ENCODE measurements at regions not wholly inside any gene's neighbourhood (a gene's known extent, or its start where the extent isn't known, plus 50 kb on each side); places are given as distances from the start of the nearest gene placed in this dataset.

DNA sequence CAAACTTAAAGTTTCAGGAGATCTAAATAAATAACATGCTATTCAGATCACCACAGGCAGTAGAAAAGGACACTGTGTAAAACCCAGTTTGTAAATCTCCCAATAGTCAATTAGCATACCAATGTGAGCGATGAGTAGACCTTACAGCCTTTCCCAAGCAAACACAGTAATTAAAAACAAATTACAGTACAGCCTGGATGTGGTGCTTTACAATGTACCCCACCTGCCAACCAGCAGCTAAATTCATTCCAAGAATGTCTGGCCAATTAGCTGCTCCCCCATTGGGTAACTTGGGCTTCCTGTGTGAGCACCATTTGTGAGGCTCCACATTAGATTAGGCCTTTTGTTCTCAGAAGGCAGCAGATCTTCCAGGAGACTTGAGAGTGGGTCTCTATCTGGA, 635.0 kb downstream of the TBL1XR1 start:
- DNase-seq (ENCODE audit: low read depth) = no peak

DNA sequence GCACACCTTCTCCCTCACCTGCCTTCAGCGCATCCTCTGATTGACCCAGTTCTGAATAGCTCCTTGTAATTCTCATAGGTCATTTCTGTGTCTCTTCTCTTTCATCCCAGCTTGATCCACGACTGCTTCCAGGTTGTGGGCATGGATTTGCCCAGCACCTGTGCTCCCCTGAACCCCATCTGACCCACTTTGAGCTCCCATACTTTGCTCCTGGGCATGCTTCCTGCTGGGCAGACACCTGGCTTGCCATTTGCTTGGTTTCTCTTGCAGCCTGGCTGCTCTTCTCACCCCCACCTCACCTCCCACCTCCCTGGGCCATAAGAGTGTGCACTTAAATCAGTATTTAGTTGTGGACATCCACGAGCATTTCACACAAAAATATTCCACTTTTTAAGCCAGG, 635.5 kb downstream of the TBL1XR1 start:
- no peak for DNase-seq (ENCODE audit: low read depth)

DNA sequence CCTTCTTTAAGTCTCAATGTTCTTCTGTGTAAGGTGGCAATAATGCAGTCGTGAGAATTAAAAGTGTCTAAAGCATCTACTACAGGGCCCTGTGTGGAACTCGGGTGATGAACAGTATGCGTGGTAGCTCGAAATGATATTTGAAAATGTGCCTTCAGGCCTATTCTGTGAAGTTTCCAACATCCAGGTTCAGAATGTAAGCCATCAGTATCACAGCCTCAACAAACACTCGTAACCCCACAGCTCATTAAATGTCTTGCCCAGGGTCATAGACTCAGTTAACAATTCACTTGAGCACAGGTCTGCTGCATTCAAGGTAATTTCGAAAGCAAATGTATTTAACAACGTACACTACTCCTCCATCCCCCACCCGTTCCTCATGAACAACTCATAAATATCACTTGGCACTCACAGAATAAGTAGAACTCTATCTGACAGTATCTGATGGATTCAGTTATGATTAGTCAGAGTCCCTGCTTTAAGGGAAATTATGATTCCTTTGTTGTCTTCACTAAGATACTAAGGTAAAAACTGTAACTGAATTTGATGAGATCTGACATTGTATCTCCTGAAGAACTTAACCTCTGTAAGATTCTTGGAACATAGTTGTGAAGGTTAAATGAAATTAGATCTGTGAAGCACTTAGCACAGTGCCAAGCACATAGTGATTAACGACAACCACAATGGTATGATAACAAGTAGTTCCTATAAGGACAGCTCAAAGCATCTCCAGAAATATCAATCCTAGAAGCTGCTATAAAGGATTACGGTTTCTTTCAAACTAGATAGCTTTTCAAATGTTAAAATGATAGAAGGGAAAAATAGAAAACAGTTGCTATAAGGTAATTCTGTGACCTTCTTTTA, 642.3 kb downstream of the TBL1XR1 start:
- DNase-seq (ENCODE audit: low read depth) = peak; percentile 7

DNA sequence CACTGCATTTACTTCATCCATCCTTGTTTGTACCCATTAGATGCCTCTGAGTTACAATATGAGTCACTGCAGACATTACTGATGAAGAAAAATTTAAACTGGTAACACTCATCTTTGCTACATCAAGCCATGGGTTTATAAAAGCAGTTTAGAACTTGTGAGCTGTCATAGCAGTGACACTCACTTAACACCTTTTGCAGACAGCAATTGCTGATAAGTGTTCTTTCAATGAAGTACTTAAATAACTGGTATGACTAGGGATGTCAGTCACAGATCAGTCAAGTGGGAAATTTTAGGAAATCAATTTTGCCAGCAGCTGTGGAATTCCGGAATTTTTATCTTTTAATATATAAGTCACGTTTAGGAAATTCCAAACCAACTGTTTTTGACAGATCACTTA, 643.0 kb downstream of the TBL1XR1 start:
- no peak for DNase-seq (ENCODE audit: low read depth)

DNA sequence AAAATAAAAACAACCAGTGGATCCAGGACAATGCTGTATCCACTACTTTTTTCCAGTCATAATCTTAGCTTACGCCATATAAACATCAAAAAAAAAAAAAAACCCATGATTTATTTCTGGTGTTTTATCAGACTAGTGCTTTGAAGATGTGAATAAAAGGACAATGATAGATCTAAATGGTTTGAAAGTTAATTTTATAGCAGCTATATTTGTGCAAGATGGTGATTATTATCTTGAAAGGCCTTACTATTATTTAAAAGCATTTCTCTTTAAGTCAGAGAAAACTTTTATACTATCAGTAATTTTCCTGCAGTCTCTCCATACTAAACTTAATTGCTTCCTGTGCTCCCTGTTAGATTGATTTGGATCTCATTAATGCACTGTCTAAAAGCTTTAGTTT, 670.3 kb downstream of the TBL1XR1 start:
- no peak for DNase-seq (ENCODE audit: low read depth)

DNA sequence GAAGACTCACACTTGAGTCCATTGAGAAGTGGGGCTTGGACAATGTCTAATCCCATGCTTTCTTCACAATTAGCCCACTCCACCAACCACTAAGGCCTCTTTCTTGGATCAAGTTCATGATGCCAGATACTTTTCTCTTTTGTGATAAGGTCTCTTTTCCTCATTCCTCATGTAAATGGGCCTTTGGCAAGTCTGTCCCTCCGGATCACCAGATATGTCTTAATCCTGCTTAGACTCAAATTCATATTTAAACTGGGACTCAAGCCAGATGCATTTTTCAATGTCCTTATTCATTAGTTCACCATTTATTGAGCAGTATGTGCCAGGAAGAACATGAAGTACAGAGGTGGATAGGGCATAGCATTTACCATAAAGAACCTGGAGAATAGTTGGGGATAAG, 671.1 kb downstream of the TBL1XR1 start:
- DNase-seq (ENCODE audit: low read depth) = no peak

DNA sequence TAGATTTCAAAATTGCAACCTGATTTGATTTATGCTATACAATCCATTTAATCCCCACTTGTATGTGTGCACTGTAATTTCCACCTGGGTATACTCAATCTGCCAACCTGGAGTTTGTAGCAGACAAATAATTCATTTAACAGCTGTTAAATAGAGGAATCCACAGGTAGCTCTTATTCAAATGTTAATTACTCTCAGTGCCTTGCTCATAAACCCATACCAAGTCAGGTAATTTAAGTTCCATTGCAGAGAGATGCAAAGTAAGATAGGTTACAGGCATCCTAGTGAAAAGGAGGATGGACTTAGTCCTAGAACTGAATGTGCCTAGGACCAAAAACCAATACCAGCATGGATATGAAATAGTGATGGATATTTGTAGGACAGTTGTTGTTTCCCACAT, 674.2 kb downstream of the TBL1XR1 start:
- no peak for DNase-seq (ENCODE audit: low read depth)

DNA sequence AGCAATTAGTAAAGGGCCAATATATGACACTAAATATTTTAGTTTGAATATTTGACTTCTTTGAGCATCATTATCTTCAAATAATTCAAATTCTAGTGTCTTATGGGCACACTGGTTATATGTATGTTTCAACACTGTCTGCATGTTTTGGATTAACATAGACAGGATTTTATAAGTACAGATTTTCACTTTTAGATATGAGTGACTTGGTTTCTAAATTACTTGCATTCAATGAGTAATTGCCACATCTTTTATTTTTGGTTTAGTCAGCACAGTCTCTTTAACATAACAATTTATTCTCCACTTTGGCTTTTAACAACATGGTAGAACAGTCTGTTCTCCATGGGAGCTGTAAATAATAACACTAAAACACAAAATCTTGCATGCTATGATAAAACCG, 674.8 kb downstream of the TBL1XR1 start:
- no peak for DNase-seq (ENCODE audit: low read depth)

DNA sequence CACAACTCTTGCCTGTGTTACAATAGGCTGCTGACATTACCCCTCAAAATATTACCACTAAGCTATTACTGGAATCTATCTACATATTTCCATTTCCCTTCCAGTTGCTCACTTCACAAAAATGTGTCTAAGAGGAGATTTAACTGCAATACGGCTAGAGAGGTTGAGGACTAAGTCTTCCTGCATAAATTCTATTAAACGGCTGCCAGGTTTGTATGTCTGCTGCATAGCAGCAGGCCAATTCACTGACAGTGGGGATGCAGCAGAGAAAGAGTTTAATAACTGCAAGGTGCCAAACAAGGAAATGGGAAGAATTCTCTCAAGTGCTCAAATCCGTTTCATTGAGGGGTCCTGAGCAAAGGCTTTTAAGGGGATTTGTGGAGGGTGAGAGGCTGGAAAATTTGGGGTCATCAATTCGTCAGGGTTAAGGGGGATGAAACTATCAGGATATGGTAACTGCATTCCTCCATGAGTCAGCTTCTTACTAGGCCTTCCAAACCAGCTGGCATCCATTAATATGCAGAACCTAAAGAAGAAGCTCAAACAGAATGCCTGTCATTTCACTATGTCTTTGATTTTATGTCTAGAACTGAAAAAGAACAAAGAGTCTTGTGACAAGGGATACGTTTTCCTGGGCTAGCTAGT, 675.6 kb downstream of the TBL1XR1 start:
- DNase-seq (ENCODE audit: low read depth) = peak; percentile 50

DNA sequence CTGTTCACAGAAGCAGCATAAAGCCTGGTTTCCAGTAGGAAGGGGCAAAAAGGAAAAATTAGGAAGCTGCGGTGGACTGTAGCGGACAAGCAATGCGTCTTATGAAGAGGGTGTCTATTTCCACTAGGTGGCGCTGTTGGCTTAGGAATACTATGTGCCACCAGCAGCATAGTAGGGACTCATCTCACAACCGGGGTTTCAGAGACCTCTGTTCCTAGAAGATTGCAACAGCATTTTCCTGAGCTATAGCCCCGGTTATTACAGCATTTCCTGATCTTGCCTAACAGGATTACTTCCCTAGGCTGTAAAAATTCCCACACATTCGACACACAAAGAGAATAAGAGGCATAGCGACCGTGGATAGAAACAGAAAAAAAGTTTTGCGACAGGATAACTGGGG, 683.0 kb downstream of the TBL1XR1 start:
- peak; percentile 55 for DNase-seq (ENCODE audit: low read depth)

DNA sequence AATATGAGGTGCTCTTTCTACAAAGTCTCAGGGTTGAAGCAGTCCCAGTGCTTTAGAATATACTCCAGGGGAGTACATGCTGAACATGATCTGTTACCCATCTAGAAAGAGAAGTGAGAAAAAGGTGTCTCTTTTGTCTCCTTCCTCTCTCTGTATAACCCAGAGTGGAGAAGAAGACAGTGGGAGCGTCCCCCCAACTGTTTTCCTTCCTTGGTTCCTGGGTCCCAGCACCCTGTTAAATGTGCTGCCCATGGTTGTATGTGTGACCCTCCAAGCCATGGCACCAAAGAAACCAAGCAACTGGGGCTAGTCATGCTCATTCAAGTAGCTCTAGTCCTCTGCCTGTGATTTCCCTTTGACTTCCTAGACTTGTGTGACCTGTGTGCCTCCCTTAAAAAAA, 683.7 kb downstream of the TBL1XR1 start:
- DNase-seq (ENCODE audit: low read depth) = no peak

DNA sequence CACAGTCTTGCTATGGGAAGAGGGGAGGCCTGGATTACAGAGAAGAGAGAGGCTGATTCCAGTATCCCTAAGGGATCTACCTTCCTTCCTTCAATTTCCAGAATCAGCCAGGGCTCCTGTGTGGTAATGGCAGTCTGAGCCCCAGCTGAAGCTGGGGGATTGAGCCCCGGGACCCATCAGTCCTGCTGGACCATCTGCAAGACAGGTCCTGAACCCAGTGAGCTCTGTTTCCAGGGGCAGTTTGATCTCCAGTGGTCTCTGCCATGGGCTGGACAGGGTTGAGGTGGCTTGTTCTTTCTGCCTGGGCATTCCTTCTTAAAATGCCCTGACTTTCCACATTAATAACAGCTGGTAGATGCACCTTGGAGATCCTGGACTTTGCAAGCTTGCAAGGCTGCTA, 685.2 kb downstream of the TBL1XR1 start:
- no peak for DNase-seq (ENCODE audit: low read depth)

DNA sequence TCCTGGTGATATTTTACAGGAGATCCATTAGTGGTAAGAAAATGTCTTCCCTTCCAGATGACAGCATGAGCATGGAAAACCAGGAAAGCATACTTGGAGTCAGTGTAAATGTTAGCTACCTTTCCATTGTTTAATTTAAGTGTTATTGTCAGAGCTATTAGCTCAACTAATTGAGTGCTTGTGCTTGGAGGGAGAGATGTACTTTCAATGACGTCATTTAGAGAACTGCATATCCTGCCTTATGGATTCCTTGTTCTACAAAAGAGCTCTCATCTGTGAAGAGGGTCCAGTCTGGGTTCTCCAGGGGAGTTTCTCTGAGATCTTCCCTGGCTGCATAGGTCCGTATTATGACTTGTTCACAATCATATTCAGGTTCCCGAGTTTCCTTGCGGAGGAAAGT, 687.2 kb downstream of the TBL1XR1 start:
- DNase-seq (ENCODE audit: low read depth) = no peak

DNA sequence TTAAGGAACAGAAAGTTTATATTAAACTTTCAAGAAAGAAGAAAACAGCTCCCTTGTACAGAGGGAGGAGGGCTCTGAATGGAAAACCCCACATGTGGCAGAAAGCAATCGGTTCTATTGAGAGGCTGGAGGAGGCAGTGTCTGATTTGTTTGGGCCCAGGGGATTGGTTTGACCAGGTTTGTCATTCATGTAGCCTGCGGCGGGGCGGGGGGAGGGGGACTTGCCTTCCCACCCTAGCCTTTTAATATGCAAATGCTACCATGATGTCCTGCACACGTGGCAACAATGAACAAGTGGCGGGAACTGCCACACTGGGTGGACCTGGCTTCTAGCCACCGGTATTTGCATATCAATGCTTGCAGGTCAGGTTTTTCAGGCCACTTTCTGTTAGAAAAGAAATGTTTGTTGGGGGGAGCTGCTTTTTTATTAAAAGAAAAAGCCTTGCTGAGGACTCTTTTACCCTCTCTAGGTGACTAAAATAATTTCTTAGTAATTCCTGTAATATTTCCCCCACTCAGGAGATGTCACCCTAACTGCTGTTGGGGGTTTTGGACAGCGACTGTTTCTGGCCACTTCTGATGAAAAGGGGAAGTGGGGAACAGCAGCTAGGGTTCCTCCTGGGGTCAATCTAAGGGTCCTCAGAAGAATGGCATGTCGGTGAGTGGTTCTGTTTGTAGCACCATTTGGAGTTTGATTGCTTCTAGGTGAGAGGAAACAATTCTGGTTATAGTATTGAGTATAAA, 691.2 kb downstream of the TBL1XR1 start:
- no peak for DNase-seq (ENCODE audit: low read depth)

DNA sequence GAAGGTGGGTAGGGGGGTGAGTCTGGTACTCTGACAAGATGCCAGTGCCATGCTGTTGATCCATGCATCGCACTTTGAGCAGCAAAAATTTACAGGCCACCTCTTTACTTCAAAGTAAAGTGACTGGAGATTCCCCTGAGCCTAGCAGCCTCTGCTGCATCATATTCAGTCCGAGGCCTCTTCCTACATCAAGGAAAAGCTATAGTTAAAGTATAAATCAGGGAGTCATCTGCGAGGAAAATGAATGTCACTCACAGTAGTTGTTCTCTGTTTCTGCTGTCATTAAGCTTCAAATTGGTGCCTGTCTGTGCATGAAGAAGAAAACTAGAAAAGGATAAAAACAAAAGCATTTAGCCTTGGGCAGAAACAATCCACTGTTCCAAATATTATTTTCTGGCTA, 706.2 kb downstream of the TBL1XR1 start:
- no peak for DNase-seq (ENCODE audit: low read depth)

DNA sequence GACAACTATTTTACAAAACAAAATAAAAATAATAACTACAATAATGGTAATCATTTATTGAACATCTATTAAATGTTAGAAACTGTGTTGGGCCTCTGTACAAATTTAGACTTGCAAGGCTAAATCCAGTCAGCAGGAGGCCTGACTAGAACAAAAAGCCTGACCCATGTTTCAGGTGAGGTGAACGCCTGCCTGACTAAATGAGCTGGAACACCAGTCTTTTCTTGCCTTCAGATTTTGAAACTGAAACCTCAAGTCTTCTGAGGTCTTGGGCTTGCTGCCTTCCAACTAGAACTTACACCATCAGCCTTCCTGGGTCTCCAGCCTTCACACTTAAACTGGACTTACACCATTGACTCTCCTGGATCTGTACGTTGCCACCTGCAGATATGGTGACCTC, 706.9 kb downstream of the TBL1XR1 start:
- no peak for DNase-seq (ENCODE audit: low read depth)

DNA sequence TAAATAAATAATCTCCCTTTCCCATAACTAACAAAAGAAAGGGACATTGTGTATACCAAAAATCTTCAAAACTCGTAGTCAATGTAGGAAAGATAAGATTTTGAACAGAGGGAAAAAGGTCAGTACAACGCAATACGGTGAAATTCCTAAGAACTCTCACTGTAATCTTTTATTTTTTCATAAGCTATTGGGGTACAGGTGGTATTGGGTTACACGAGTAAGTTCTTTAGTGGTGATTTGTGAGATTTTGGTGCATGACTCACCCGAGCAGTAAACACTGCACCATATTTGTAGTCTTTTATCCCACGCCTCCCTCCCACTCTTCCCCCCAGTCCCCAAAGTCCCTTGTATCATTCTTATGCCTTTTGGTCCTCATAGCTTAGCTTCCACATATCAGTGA, 718.0 kb downstream of the TBL1XR1 start:
- peak; percentile 51 for DNase-seq (ENCODE audit: low read depth)

DNA sequence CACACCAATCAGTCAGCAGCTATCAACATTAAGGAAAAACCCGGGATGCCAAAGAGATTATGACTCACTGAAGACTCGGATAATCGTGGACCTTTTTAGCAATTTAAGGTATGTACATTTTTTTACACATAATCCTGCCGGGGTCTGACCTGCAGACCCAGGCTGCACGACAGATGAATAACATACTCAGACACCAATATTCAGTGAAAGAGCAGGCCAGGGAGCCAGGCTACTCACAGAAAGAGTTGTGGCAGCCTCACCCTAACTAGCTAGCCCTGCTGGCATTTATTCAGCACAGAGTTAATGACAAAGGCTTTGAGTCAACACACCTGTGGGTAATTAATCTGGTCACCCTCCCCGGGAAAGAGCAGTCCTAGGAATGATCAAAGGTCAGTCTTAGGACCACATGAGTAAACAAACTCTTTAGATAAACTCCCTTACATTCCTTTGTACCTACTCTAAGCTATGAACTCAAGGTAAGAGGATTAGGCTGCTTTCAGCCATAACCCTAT, 727.5 kb downstream of the TBL1XR1 start:
- DNase-seq (ENCODE audit: low read depth) = peak; percentile 65

DNA sequence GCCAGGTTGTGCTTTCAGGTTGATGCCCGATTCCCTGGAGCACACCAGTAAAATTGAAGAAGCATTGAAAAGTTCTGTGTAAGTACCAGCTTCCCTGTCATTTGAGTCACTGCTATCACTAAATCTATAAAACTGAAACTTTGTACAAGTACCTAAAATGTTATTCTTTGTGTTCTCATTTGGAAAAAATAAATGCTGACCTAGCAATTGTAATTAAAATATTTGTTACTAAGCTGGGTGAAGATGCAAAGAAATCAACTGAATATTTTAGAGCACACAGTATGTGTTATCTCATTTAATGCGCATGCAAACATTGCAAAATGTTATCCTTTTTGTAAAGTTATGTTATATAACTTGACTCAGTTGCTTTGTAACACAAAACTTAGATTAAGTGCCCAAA, 733.7 kb downstream of the TBL1XR1 start:
- no peak for DNase-seq (ENCODE audit: low read depth)

DNA sequence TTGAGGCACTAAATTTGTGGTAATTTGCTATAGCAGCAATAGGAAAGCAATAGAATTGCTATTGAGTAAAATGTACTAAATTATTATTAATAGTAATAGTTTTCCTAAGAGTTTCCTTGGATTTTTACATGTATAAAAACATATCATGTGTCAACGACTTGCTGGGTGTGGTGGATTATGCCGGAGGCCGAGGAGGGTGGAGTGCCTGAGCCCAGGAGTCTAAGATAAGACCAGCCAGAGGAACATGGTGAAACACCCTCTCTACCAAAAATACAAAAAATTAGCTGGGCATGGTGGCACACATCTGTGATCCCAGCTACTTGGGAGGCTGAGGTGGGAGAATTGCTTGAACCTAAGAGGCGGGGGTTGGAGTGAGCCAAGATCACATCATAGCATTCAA, 749.9 kb downstream of the TBL1XR1 start:
- DNase-seq (ENCODE audit: low read depth) = no peak

DNA sequence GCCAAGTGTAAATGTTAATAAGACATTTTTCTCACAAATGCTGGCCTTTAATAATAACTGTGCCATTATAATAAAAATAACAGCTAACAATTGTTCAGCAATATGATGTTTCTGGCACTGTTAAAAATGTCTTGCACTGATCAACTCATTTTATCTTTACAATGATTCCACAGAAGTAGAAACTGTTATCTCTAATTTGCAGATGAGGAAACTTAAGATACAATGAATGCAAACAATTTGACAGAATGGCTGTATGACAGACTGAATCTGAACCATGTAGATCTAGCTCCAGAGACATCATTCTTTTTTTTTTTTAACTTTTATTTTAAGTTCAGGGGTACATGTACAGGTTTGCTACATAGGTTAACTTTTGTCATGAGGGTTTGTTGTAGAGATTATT, 755.0 kb downstream of the TBL1XR1 start:
- no peak for DNase-seq (ENCODE audit: low read depth)

DNA sequence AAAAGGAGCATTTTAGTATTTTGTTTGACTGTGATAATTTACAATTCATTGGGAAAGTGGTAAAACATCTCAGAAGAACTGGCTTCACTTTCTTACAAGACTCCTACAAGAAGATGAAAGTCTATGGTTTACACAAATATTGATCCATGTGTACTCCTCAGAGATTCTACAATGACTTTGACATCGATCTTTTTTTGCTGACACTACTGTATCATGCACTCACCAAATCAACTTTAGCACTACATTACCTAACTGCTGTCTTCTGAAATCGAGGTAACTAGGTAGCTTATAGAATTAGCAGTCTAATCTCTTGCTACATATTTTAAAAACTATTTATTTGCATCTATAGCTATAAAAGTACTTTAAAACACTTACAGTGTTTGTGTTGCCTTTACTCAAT, 757.6 kb downstream of the TBL1XR1 start:
- no peak for DNase-seq (ENCODE audit: low read depth)

DNA sequence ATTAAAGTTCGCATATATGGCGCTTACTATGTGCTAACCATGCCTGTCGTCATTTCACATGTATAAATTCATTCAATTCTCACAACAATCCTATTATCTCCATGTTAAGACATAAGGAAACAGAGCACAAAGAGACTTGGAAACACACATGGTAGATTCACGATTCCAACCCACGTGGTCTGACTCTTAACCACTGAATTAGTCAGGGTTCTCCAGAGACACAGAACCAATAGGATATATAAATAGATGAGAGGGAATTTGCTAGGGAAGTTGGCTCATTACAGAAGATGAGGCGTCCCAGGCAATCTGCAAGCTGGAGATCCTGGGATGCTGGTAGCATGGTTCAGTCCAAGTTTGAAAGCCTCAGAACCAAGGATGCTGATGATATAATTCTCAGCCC, 765.3 kb downstream of the TBL1XR1 start:
- peak; percentile 60 for DNase-seq (ENCODE audit: low read depth)
